ENCODE measurements at regions not wholly inside any gene's neighbourhood (a gene's known extent, or its start where the extent isn't known, plus 50 kb on each side); places are given as distances from the start of the nearest gene placed in this dataset.

GRCh38 chr12:5101686-5102085 is 58.0 kb downstream of the KCNA5 start:
- Histone ChIP-seq H3K36me3 (ENCODE audit: control insufficient read depth in 2 of 2, insufficient read depth in 1 of 2, low read length in 2 of 2) (no peaks in the 10 kb centered on the region), H3K9me3 (ENCODE audit: control insufficient read depth, insufficient read depth, low read depth, low read length) (no peaks in the 10 kb centered on the region), H3K27ac (ENCODE audit: extremely low read depth, low read depth, low read length) (no peak overlapping the region), H3K4me1 (ENCODE audit: control insufficient read depth, insufficient read depth, low read length) (no peaks in the 10 kb centered on the region), H3K4me3 (ENCODE audit: low read depth, low read length) (no peak overlapping the region)
- POLR2A ChIA-PET: no interaction called here
- CTCF ChIA-PET: interaction anchor here (0.9 kb wide), 1 partner anchor 79 kb away, joined by 5 read pairs; no protein-coding TSS in a partner anchor
- TF ChIP-seq ZNF214 (tag by site-specific recombination; IDR thresholded peaks at IDR 0.05; ENCODE audit: borderline replicate concordance) (no peak), ZBTB20 (tag by site-specific recombination; IDR thresholded peaks at IDR 0.05) (no peak), ZNF23 (tag by site-specific recombination; IDR thresholded peaks at IDR 0.05; ENCODE audit: borderline replicate concordance) (no peak), ZNF266 (tag by site-specific recombination; IDR thresholded peaks at IDR 0.05; ENCODE audit: low read depth) (no peak), ZEB2 (tag by site-specific recombination; IDR thresholded peaks at IDR 0.05) (no peak), ZNF146 (tag by site-specific recombination; IDR thresholded peaks at IDR 0.05) (no peak), ZNF580 (tag by site-specific recombination; IDR thresholded peaks at IDR 0.05) (no peak), ZNF677 (tag by site-specific recombination; IDR thresholded peaks at IDR 0.05) (no peak), ZNF571 (tag by site-specific recombination; IDR thresholded peaks at IDR 0.05) (no peak), ZNF404 (tag by site-specific recombination; IDR thresholded peaks at IDR 0.05) (no peak), ZNF324 (tag by site-specific recombination; IDR thresholded peaks at IDR 0.05) (no peak), ZNF37A (tag by site-specific recombination; IDR thresholded peaks at IDR 0.05) (no peak), ZNF76 (tag by site-specific recombination; IDR thresholded peaks at IDR 0.05; ENCODE audit: borderline replicate concordance, low read depth) (no peak), ZSCAN5A (tag by site-specific recombination; IDR thresholded peaks at IDR 0.05) (no peak), ZNF560 (tag by site-specific recombination; IDR thresholded peaks at IDR 0.05; ENCODE audit: borderline replicate concordance) (no peak), ZNF426 (tag by site-specific recombination; IDR thresholded peaks at IDR 0.05) (no peak)

GRCh38 chr12:5102261-5102789 is 58.6 kb downstream of the KCNA5 start:
- CTCF ChIA-PET: no interaction called here
- POLR2A ChIA-PET: no interaction called here
- Histone ChIP-seq H3K36me3 (ENCODE audit: control insufficient read depth in 2 of 2, insufficient read depth in 1 of 2, low read length in 2 of 2) (no peaks in the 10 kb centered on the region), H3K4me3 (ENCODE audit: low read depth, low read length) (no peak overlapping the region), H3K27ac (ENCODE audit: extremely low read depth, low read depth, low read length) (no peak overlapping the region), H3K9me3 (ENCODE audit: control insufficient read depth, insufficient read depth, low read depth, low read length) (no peaks in the 10 kb centered on the region), H3K4me1 (ENCODE audit: control insufficient read depth, insufficient read depth, low read length) (no peaks in the 10 kb centered on the region)
- TF ChIP-seq ZNF560 (tag by site-specific recombination; IDR thresholded peaks at IDR 0.05; ENCODE audit: borderline replicate concordance): no peak
- no peak for TF ChIP-seq SP3 (tag by site-specific recombination; IDR thresholded peaks at IDR 0.05)
- TF ChIP-seq ZBTB10 (tag by site-specific recombination; IDR thresholded peaks at IDR 0.05): no peak
- TF ChIP-seq ZNF157 (tag by site-specific recombination; IDR thresholded peaks at IDR 0.05): no peak
- TF ChIP-seq TCF7L2 (IDR thresholded peaks at IDR 0.05; ENCODE audit: borderline replicate concordance, low read depth, low read length): no peak
- no peak for TF ChIP-seq ZNF26 (tag by site-specific recombination; IDR thresholded peaks at IDR 0.05)
- no peak for TF ChIP-seq ZNF114 (tag by site-specific recombination; IDR thresholded peaks at IDR 0.05)
- TF ChIP-seq ZIC2 (tag by site-specific recombination; IDR thresholded peaks at IDR 0.05): no peak
- TF ChIP-seq ZBTB1 (tag by site-specific recombination; IDR thresholded peaks at IDR 0.05): no peak
- TF ChIP-seq REPIN1 (tag by site-specific recombination; IDR thresholded peaks at IDR 0.05; ENCODE audit: low read depth): no peak
- no peak for TF ChIP-seq YY1 (tag by site-specific recombination; IDR thresholded peaks at IDR 0.05)
- TF ChIP-seq ZBTB49 (tag by site-specific recombination; IDR thresholded peaks at IDR 0.05; ENCODE audit: low read depth): no peak
- no peak for TF ChIP-seq SP7 (tag by site-specific recombination; IDR thresholded peaks at IDR 0.05)
- TF ChIP-seq KLF7 (tag by site-specific recombination; IDR thresholded peaks at IDR 0.05; ENCODE audit: borderline replicate concordance): no peak
